Panc1 (cell line): ENCODE measurements at regions not wholly inside any gene's neighbourhood (a gene's known extent, or its start where the extent isn't known, plus 50 kb on each side); places are given as distances from the start of the nearest gene placed in this dataset.

ENCODE experiments used
- CTCF ChIP-seq: fragments of 450-650 bp; IDR thresholded peaks from 2 replicates; pipeline ENCODE4 v1.5.1; 2017; ENCODE audit warnings: mild to moderate bottlenecking
- POLR2AphosphoS5 ChIP-seq: IDR thresholded peaks from 2 replicates; pipeline ENCODE4 v1.6.1; 2012; ENCODE audit warnings: mild to moderate bottlenecking, low read depth, low read length, moderate library complexity
- SIN3A ChIP-seq: IDR thresholded peaks from 2 replicates; pipeline ENCODE4 v1.6.1; 2012; ENCODE audit warnings: low read depth, mild to moderate bottlenecking, low read length, moderate library complexity, borderline replicate concordance; ENCODE audit not compliant: insufficient read depth
- TF ChIP-seq, protein P1 (sequence below), 2 experiments: IDR thresholded peaks; 2 replicates each; pipeline ENCODE4 v1.6.1; 2011 to 2012; ENCODE audit warnings: low read depth in 2 of 2, control low read depth in 1 of 2, low read length in 1 of 2, mild to moderate bottlenecking in 1 of 2, moderate library complexity in 1 of 2; ENCODE audit not compliant: insufficient read depth in 1 of 2

- TF ChIP-seq CTCF (no peak), POLR2AphosphoS5 (no peak), SIN3A (no peak)
- TF ChIP-seq, protein P1, sequence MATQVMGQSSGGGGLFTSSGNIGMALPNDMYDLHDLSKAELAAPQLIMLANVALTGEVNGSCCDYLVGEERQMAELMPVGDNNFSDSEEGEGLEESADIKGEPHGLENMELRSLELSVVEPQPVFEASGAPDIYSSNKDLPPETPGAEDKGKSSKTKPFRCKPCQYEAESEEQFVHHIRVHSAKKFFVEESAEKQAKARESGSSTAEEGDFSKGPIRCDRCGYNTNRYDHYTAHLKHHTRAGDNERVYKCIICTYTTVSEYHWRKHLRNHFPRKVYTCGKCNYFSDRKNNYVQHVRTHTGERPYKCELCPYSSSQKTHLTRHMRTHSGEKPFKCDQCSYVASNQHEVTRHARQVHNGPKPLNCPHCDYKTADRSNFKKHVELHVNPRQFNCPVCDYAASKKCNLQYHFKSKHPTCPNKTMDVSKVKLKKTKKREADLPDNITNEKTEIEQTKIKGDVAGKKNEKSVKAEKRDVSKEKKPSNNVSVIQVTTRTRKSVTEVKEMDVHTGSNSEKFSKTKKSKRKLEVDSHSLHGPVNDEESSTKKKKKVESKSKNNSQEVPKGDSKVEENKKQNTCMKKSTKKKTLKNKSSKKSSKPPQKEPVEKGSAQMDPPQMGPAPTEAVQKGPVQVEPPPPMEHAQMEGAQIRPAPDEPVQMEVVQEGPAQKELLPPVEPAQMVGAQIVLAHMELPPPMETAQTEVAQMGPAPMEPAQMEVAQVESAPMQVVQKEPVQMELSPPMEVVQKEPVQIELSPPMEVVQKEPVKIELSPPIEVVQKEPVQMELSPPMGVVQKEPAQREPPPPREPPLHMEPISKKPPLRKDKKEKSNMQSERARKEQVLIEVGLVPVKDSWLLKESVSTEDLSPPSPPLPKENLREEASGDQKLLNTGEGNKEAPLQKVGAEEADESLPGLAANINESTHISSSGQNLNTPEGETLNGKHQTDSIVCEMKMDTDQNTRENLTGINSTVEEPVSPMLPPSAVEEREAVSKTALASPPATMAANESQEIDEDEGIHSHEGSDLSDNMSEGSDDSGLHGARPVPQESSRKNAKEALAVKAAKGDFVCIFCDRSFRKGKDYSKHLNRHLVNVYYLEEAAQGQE (IDR thresholded peaks at IDR 0.05; ENCODE audit: insufficient read depth in 1 of 2, low read depth in 2 of 2, low read length in 1 of 2) = no peak
These were observed 139.1 kb upstream of the MYO10 start for GRCh38 chr5:17075236-17075635.
